ENCODE measurements at regions not wholly inside any gene's neighbourhood (a gene's known extent, or its start where the extent isn't known, plus 50 kb on each side); places are given as distances from the start of the nearest gene placed in this dataset.

- H3K36me3 Mint-ChIP-seq = no peaks in the 10 kb centered on the region
- ChIA-PET CTCF (no interaction called here), POLR2A (no interaction called here)
- no peak overlapping the region for H3K27ac Mint-ChIP-seq
- intact Hi-C loops (cut with micrococcal nuclease) = no loop called here
- H3K4me3 Mint-ChIP-seq = no peak overlapping the region
- no peak for DNase-seq
- H3K9me3 Mint-ChIP-seq = no peaks in the 10 kb centered on the region
- H3K4me1 Mint-ChIP-seq (ENCODE audit: low read depth) = no peaks in the 10 kb centered on the region
- no peaks in the 10 kb centered on the region for H3K27me3 Mint-ChIP-seq
Observed at GRCh38 chr7:93830141-93830925, 60.2 kb downstream of the TFPI2 start.

GRCh38 chr7:93828260-93828659 is 62.3 kb downstream of the TFPI2 start:
- Mint-ChIP-seq H3K4me3 (no peak overlapping the region), H3K27ac (no peak overlapping the region), H3K9me3 (no peaks in the 10 kb centered on the region), H3K36me3 (no peaks in the 10 kb centered on the region), H3K4me1 (ENCODE audit: low read depth) (no peaks in the 10 kb centered on the region), H3K27me3 (no peaks in the 10 kb centered on the region)
- CTCF ChIA-PET = no interaction called here
- POLR2A ChIA-PET = no interaction called here
- intact Hi-C loops (cut with micrococcal nuclease) = no loop called here
- DNase-seq = no peak

DNA sequence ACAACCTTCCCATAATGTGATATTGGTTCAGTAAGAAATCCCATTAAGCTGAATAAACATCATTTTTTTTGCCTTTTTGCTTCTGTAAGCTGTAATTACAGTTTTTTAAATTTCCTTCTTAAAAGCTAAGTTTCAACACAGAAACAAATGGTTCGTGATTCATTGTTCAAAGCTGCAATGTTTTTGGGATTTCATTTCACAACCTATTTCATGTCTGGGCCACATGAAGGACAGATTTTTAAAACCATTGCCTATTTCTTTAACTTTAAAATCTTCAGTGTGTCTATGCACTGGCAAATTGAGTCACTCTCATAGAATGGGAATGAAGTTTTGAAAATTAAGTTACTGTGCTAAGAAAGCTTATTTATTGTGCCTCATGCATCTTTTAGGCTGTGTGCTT is 66.9 kb downstream of the TFPI2 start:
- H3K9me3 Mint-ChIP-seq = no peaks in the 10 kb centered on the region
- no peak overlapping the region for H3K4me3 Mint-ChIP-seq
- no peaks in the 10 kb centered on the region for H3K36me3 Mint-ChIP-seq
- ChIA-PET CTCF (no interaction called here), POLR2A (no interaction called here)
- DNase-seq = no peak
- intact Hi-C loops (cut with micrococcal nuclease) = no loop called here
- H3K4me1 Mint-ChIP-seq (ENCODE audit: low read depth) = no peaks in the 10 kb centered on the region
- H3K27ac Mint-ChIP-seq = no peak overlapping the region
- H3K27me3 Mint-ChIP-seq = no peaks in the 10 kb centered on the region

- Mint-ChIP-seq H3K4me1 (ENCODE audit: low read depth) (no peaks in the 10 kb centered on the region), H3K27ac (no peak overlapping the region), H3K36me3 (no peaks in the 10 kb centered on the region), H3K9me3 (no peaks in the 10 kb centered on the region), H3K27me3 (no peaks in the 10 kb centered on the region), H3K4me3 (no peak overlapping the region)
- POLR2A ChIA-PET = no interaction called here
- no peak for DNase-seq
- intact Hi-C loops (cut with micrococcal nuclease) = no loop called here
- CTCF ChIA-PET = no interaction called here
Observed at GRCh38 chr7:93821463-93821862, 69.1 kb downstream of the TFPI2 start.

DNA sequence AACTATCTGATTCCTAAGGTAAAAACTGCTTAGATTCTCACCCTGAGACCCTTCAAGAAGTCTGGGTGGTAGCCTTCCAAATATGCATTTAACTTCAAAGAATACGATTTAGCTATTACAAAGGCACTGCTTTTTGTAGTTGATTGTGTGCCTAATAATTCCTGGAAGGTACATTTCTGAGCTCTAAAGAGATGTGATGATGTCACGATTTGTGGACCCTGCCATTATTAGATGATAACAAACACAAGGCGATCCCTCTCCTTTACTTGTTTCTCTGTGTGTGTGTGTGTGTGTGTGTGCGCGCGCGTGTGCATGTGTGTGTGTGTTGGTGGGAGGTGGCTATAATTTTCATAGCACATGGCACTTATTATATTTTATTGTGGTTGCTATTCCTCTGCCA is 70.9 kb downstream of the TFPI2 start:
- no peak overlapping the region for H3K27ac Mint-ChIP-seq
- ChIA-PET POLR2A (no interaction called here), CTCF (no interaction called here)
- H3K27me3 Mint-ChIP-seq = no peaks in the 10 kb centered on the region
- H3K36me3 Mint-ChIP-seq = no peaks in the 10 kb centered on the region
- no peak for DNase-seq
- H3K4me1 Mint-ChIP-seq (ENCODE audit: low read depth) = no peaks in the 10 kb centered on the region
- H3K9me3 Mint-ChIP-seq = no peaks in the 10 kb centered on the region
- intact Hi-C loops (cut with micrococcal nuclease) = no loop called here
- H3K4me3 Mint-ChIP-seq = no peak overlapping the region

DNA sequence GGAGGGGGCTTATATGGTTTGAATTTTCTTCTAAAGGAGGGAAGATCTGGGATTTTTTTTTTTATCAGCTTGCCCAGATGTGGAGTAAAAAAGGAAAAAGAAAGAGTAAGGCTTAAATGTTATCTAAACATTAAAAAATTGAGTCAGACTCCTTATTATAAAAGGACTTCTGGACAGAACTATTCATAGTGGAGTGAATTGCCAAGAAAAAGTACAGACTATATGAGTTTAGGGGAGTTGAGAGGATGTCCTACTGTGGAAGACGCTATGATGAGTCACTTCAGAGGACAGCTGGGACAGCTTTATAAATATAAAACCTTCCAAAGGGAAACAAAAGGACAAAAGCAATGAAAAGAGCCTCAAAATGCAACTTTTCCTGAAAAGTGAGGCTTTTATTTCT is 73.0 kb downstream of the TFPI2 start:
- ChIA-PET CTCF (no interaction called here), POLR2A (no interaction called here)
- Mint-ChIP-seq H3K27me3 (no peaks in the 10 kb centered on the region), H3K4me1 (ENCODE audit: low read depth) (no peaks in the 10 kb centered on the region), H3K27ac (no peak overlapping the region), H3K4me3 (no peak overlapping the region), H3K9me3 (no peaks in the 10 kb centered on the region), H3K36me3 (no peaks in the 10 kb centered on the region)
- no peak for DNase-seq
- intact Hi-C loops (cut with micrococcal nuclease) = no loop called here

DNA sequence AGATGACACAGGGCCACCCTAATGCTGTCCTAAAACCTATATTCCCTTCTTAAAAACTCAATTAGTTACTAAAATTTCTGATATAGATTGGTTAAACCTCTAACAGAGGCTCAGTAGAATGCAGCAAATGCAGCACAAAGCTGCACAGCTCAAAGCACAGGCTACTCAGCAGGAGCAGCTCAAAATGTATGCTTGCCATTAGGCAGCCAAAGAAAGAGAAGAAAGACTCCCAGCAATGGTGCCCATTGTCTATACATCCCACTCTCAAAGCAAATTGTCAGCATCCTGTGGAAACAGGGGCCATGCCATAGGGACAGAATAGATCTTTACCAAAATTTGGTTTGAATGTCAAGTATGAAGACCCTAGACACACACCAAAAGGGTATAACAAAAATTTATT is 73.5 kb downstream of the TFPI2 start:
- no peaks in the 10 kb centered on the region for H3K27me3 Mint-ChIP-seq
- ChIA-PET POLR2A (no interaction called here), CTCF (no interaction called here)
- no peaks in the 10 kb centered on the region for H3K36me3 Mint-ChIP-seq
- no peak for DNase-seq
- H3K27ac Mint-ChIP-seq = no peak overlapping the region
- H3K4me3 Mint-ChIP-seq = no peak overlapping the region
- no peaks in the 10 kb centered on the region for H3K4me1 Mint-ChIP-seq (ENCODE audit: low read depth)
- intact Hi-C loops (cut with micrococcal nuclease) = no loop called here
- H3K9me3 Mint-ChIP-seq = no peaks in the 10 kb centered on the region

- Mint-ChIP-seq H3K4me1 (ENCODE audit: low read depth) (no peaks in the 10 kb centered on the region), H3K4me3 (no peak overlapping the region), H3K36me3 (no peaks in the 10 kb centered on the region), H3K9me3 (no peaks in the 10 kb centered on the region), H3K27me3 (no peaks in the 10 kb centered on the region), H3K27ac (no peak overlapping the region)
- CTCF ChIA-PET = no interaction called here
- intact Hi-C loops (cut with micrococcal nuclease) = no loop called here
- no peak for DNase-seq
- POLR2A ChIA-PET = no interaction called here
Observed at GRCh38 chr7:93813514-93813913, 77.0 kb downstream of the TFPI2 start.

GRCh38 chr7:93812061-93812460 is 78.5 kb downstream of the TFPI2 start:
- no peak overlapping the region for H3K27ac Mint-ChIP-seq
- H3K9me3 Mint-ChIP-seq = peaks cover 2% of the 10 kb centered on the region
- POLR2A ChIA-PET = no interaction called here
- CTCF ChIA-PET = no interaction called here
- H3K4me1 Mint-ChIP-seq (ENCODE audit: low read depth) = no peaks in the 10 kb centered on the region
- no peaks in the 10 kb centered on the region for H3K27me3 Mint-ChIP-seq
- H3K4me3 Mint-ChIP-seq = no peak overlapping the region
- no peak for DNase-seq
- H3K36me3 Mint-ChIP-seq = no peaks in the 10 kb centered on the region
- intact Hi-C loops (cut with micrococcal nuclease) = no loop called here

GRCh38 chr7:93811198-93811597 is 79.4 kb downstream of the TFPI2 start:
- Mint-ChIP-seq H3K36me3 (no peaks in the 10 kb centered on the region), H3K27ac (no peak overlapping the region), H3K4me1 (ENCODE audit: low read depth) (no peaks in the 10 kb centered on the region), H3K27me3 (no peaks in the 10 kb centered on the region), H3K4me3 (no peak overlapping the region), H3K9me3 (peaks cover 2% of the 10 kb centered on the region)
- ChIA-PET POLR2A (no interaction called here), CTCF (interaction anchor here (0.6 kb wide), 1 partner anchor 179 kb away, joined by 3 read pairs; no protein-coding TSS in a partner anchor)
- intact Hi-C loops (cut with micrococcal nuclease) = no loop called here
- DNase-seq = no peak

DNA sequence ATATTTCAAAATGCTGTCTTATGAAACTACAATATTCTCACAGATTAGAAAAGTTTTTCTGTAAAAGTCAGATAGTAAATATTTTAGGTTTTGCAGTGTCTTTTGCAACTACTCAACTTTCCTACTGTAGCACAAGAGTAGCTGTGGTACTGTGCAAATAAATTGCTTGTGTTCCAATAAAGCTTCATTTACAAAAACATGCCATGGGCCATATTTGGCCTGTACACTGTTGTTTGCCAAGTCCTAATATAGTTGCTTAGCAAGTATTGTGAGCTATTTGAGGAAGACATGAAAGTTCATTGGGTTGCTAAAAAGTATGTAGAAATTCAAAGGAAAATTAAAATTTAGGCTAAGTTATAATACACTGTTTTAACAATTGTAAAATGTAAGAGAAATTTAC is 80.0 kb downstream of the TFPI2 start:
- H3K9me3 Mint-ChIP-seq = peaks cover 2% of the 10 kb centered on the region
- intact Hi-C loops (cut with micrococcal nuclease) = no loop called here
- H3K27me3 Mint-ChIP-seq = no peaks in the 10 kb centered on the region
- no peak overlapping the region for H3K4me3 Mint-ChIP-seq
- POLR2A ChIA-PET = no interaction called here
- H3K4me1 Mint-ChIP-seq (ENCODE audit: low read depth) = no peaks in the 10 kb centered on the region
- H3K36me3 Mint-ChIP-seq = no peaks in the 10 kb centered on the region
- DNase-seq = no peak
- no peak overlapping the region for H3K27ac Mint-ChIP-seq
- CTCF ChIA-PET = interaction anchor here (0.6 kb wide), 1 partner anchor 180 kb away, joined by 3 read pairs; no protein-coding TSS in a partner anchor

GRCh38 chr7:93804726-93805125 is 85.8 kb downstream of the TFPI2 start:
- H3K4me3 Mint-ChIP-seq = no peak overlapping the region
- no peaks in the 10 kb centered on the region for H3K4me1 Mint-ChIP-seq (ENCODE audit: low read depth)
- ChIA-PET CTCF (no interaction called here), POLR2A (no interaction called here)
- DNase-seq = no peak
- H3K27ac Mint-ChIP-seq = no peak overlapping the region
- H3K27me3 Mint-ChIP-seq = no peaks in the 10 kb centered on the region
- peaks cover 9% of the 10 kb centered on the region for H3K9me3 Mint-ChIP-seq
- intact Hi-C loops (cut with micrococcal nuclease) = no loop called here
- no peaks in the 10 kb centered on the region for H3K36me3 Mint-ChIP-seq

- Mint-ChIP-seq H3K4me3 (no peak overlapping the region), H3K27ac (no peak overlapping the region), H3K27me3 (no peaks in the 10 kb centered on the region), H3K36me3 (no peaks in the 10 kb centered on the region), H3K4me1 (ENCODE audit: low read depth) (no peaks in the 10 kb centered on the region), H3K9me3 (peaks cover 7% of the 10 kb centered on the region)
- POLR2A ChIA-PET = no interaction called here
- intact Hi-C loops (cut with micrococcal nuclease) = no loop called here
- CTCF ChIA-PET = no interaction called here
- no peak for DNase-seq
Observed at GRCh38 chr7:93799750-93800357, 90.7 kb downstream of the TFPI2 start.

All from activated CD4-positive, alpha-beta memory T cell treated with anti-CD3 and anti-CD28 coated beads for 36 hours (primary cell).